DMS53 treated with DMSO at 0.1 percent for 48 hours (cell line): ENCODE measurements at regions not wholly inside any gene's neighbourhood (a gene's known extent, or its start where the extent isn't known, plus 50 kb on each side); places are given as distances from the start of the nearest gene placed in this dataset.
"Not testable (repeated sequence)": the region's sequence is repeated elsewhere in the genome, so short reads cannot be mapped to it uniquely, and the experiment has no call there.

Source experiments
- DNase-seq: peaks from one replicate; lab custom pipeline; 2025; ENCODE audit not compliant: unreplicated experiment; lab: John Stamatoyannopoulos, UW

DNA sequence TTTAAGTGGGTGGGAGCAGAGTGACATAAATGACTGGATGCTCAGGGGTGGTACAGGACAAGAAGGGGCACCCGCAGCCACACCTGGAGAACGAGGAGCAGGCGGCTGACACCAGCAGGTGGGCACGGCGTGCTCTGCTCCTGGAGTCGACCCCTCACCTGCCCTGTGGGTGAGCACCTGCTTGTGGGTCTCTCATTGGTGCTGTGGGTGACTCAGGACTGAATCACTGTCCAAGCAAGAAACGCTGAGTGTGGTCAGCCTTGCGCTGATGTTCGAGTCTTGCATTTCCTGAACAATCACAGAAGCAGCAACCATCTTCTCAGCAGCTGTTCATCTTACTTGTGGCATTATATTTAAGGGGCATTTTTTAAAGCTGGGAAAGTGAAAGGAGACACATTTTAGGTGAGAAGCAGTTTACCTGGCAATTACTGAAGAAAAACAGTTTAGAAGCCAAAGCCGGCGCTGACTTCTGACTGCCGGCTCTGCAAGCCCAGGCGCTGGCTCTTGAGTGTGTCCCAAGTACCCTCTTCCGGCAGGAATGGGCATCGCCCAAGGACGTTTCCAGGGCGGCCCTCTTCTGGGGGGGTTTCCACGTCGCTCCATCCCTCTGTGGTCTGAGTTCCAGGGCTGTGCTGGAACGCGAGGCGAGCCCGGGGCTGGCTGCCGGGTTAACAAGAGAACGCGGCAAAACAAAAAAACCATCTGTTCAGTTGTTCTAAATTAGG lies 145.2 kb upstream of the PFKP start:
- DNase-seq, result no peak

DNA sequence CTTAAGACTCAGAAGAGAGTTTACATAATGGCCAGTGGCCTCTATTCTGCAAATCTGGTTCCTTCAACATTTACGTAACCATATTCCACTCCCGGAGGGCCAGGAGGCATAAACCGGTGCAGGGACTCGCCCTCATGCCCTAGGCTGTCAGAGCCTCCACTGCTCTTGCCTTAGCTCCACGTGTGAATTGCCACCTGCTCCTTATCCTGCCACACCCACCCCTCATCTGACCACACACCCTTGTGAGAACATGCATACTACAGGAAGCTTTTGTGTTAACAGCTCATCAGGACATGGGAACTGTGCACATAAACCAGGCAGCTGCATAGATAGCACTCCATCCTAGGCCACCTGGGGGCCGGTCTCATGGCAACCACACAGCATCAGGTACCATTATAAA lies 146.7 kb upstream of the PFKP start:
- DNase-seq, result no peak

DNA sequence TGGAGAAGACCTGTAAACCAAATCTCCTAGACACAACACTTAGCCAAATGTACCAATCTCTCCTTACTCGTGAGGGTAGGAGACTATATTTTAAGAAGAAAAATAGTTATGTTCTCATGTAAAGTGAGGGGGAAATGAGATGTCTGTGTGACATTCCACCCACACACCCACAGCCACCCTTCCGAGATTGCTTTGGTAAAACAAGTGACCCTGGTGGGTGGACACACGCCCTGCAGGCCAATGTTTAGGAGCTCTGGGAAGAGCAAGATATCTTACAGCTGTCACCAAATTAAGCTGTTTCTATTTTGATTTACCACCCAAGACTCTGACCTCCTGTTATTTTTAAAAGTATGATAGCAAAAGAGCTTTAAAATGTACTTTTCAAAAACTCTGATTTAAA lies 147.2 kb upstream of the PFKP start:
- no peak for DNase-seq

DNA sequence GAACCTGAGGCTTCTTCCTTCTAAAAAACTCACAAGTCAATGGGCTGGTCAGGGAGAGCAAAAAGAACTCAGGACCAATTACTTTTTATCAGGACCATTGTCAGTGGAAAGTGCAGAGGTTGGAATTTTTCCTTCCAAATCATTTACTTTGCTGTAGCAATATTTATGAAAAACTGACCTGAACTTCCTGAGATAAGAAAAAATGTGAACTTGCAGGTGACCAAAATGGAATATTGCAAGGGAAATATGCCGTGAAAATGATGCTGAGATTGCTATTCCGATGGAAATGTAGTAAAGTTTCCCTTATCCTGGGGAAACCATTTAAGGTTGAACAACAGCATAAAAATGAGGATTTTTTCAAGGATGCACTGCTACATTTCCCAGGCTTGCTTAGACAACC lies 148.3 kb upstream of the PFKP start:
- no peak for DNase-seq

DNA sequence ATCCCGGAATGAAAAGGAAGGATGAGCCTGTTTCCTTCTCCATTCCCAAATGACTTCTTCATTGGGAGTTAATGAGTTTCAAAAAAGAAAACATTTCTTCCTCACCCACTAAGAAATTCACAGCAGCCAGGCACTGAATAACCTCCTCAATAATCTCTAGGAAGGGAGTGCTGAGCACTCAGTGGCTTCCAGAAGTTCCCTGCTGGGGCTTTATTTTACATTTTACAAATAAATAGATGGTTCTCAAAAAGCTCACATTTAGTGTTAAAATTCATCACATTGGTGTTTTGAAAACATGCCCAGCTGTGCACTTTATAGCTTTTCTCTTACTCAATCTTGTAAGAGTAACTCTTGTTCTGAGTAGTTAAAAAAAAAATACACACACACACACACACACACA lies 148.9 kb upstream of the PFKP start:
- no peak for DNase-seq

DNA sequence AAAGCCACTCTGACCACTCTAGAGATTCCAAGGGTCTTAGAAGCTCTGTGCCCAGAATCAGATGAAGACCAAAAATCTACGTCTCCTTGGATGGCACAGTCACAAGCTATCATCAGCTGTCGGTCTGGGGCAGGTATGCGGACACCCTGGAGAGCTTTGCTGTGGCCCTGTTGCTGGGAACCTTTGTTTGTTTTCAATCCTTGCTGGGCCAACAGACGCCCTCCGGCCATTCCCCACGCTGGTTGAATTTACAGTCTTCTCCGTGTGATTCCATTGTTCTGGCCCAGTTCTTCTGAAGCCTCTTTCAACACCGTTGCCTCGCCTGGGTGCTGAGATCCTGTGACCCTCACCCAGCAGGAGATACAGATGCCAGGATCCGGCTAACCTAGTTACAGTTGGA lies 149.4 kb upstream of the PFKP start:
- DNase-seq, result no peak

DNA sequence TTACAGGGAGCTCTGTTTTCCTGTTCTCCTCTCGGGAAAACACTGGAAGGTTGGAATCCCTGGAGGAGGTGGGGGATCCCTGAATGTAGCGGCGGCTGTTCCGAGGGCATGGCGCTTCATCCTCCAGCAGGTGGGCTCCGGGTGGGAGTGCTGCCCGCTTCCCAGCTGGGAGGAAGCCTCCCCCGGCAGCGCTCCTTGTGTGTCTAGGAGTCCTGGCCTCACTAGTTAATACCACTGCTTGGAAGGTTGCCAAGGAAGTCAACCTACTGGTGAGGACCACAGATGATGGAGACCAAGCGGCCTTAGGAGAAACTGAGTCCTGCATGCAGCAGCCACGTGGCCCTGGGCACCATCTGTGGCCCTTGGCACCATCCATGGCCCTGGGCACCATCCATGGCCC lies 151.9 kb upstream of the PFKP start:
- DNase-seq, result no peak

DNA sequence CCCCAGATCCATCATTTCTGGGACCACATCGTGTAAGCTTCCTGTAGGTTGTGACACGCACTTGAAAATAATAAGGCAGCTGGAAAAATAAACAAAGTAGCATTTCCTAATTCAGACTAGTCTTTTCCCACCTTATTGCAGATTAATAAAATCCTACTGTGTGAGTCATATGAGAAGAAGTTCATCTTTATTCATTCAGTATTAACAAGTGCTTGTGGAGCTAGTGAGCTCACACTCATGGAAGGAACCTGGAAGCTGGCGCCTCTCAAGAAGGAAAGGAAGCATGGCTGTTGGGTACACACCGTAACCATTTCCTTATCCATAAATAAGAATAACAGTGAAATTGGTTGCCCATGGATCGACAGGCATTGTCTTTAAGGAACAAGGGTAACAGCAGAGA lies 152.6 kb upstream of the PFKP start:
- no peak for DNase-seq

DNA sequence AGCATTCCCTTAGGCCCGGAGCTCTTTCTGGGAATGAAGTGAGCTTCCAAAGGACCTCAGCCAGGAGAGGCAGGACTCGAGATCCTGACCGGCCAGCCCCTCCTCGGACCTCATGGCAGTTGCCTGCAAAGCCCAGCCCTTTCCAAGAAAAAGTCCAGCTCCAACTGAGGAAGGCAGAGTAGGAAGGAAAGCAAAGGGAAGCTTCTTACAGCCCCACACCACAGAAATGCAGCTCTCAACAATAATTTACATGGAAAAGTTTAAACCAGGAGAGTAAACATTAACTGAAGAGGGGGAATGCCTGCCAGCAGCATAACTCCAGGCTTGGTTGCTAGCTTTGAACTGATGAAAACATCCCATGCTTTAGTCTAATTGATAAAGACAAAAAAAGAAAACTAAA lies 153.9 kb upstream of the PFKP start:
- no peak for DNase-seq

DNA sequence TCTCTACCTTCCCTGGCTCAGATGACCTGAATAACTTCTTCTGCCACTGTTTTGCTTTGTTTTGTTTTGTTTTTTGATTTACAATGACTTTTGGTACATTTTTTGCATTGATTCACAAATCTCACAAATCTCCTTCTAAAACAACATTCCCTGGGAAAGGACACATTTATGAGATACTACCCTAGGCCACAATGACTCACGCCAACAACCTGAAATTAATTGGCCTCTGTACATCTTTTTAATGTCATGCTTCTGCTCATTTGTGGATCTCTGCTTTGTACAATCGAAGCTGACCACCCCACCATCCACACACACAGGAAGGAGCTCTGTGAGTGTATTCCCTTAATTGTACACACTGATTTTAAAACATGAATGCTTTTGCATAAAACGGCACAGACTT lies 156.7 kb upstream of the PFKP start:
- DNase-seq, result no peak

DNA sequence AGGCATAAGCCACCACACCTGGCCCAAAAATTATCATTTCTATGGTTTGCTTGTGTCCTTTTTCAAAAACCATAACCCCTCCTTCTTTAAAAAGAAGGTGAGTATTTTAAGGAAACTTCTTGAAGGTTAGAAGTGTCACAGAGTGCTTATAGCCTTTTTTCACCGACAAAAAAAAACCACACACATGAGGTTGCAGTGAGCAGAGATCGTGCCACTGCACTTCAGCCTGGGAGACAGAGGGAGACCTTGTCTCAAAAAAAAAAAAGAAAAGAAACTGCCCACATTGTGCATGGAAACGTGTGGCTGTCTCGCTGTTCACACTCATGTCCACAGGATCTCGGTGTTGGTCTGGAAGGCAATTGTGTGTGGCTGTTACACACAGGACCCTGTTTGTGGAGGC lies 157.4 kb upstream of the PFKP start:
- no peak for DNase-seq

DNA sequence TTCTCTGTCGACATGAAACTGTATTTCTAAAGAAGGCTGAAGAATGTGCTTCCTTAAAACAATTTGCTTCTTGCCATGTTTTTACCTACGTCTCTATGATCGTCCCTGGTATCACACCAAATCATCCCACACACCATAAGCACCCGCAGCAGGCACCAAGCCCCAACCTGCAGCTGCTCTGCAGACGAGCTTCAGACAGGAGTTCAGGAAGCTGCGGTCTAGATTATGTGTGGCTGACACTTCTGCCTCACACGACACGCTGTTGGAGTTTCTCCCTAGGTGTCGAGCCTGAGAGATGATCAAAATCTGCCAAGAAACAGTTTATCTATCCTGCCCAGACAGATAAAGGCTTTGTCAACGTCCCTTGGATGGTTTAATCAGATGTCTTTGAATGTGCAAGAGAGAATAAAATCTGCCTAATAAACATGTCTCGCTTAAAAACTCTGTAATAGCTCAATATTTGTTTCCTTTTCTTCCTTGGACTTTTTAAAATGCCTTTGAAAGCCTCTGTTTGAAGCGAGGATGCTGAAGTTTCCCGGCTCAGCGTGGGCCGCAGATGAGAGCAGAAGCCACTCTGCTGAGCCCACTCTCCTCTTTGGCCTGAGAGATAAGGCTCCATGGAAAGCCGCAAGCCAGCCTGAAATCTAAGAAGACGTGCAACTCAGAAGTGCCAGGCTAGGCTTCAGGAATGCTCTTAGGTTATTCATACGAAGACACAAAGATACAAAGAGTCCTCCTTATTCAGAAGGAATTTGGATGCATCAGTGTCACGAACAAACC lies 158.3 kb upstream of the PFKP start:
- DNase-seq, result no peak

DNA sequence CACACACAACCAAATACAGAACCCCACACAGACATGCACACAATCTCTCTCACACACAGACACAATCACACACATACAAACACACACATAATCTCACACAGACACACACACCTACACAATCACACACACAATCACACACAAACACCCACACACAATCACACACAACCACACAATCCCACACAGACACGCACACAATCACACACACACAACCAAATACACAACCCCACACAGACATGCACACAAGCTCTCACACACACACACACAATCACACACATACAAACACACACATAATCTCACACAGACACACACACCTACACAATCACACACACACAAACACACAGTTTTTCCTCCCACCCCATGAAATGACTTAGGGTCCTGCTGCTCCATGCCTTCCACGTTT lies 160.4 kb upstream of the PFKP start:
- no peak for DNase-seq

DNA sequence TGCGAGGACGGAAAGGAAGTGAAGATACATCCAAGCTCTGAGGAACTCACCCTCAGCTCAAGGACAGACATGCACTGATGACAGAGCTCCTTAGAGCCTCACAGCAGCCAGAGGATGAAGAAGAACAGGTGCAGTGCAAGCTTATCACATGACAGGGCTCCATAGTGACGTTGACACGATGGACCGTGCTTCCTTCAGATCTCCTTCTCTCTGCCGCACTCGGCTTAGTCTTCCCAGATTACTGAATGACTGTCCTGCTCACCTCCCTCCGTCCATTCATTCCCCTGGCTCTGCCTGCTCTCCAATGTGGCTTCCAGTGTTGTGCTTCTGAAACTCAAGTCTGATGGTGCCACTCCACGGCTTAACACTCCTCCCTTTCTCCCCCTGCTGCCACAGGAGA lies 161.5 kb upstream of the PFKP start:
- no peak for DNase-seq

DNA sequence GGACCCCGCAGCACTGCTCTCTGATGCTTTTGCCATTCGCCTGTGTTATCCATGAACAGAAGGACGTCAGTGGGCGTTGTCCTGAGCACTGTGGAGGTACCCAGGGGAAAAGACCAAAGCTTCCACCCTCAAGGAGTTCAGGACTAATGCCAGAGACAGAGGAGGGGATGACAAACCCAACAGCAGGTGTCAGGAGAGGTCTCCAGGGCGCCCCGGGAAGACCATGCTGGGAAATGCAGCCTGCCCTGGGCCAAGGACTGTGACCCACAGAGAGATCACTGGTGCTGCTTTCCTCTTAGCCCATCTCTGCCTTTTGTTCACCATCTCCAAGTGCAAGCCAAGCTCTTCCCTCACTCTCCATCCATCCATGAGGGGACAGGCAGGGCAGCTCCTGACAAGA lies 166.8 kb upstream of the PFKP start:
- DNase-seq, result no peak

DNA sequence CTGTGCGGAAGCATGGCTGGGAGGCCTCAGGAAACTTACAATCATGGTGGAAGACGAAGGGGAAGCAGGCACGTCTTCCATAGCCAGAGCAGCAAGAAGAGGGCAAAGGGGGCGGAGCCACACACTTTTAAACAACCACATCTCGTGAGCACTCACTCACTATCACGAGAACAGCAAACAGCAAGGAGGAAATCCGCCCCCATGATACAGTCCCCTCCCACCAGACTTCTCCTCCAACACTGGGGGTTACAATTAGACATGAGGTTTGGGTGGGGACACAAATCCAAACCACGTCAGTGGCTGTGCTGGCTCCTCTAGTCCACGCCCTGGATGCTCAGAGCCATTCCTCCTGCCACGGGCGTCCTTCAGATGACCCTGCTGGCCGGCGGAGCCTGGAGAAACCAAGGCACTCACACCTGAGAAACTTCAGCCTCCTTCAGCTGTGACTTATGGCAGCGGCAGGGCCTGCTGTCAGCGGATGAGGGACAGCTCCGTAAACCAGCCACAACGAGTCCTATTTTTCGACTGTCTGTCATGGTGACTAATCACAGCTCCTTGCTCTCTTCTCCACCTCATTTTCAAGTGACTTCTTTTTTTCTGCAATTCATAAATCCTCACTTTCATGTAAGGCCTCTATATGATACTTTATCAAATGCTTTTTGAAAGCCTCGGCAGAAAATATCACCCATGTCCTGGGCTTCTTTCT lies 167.9 kb upstream of the PFKP start:
- no peak for DNase-seq

DNA sequence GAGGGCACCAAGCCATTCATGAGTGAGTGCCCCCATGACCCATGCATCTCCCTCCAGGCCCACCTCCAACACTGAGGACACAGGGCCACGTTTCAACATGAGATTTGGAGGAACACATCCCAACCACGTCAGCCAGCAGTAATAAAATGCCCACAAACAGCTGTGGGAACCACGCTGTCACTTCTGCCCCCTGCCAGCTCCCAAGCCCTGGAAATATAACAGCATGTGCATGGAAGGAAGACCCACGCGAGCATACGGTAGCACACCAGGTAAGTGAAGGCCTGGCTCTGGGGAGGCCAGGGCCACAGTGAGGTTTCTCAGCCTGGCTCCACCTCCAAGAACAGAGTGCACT lies 168.9 kb upstream of the PFKP start:
- DNase-seq, result no peak

DNA sequence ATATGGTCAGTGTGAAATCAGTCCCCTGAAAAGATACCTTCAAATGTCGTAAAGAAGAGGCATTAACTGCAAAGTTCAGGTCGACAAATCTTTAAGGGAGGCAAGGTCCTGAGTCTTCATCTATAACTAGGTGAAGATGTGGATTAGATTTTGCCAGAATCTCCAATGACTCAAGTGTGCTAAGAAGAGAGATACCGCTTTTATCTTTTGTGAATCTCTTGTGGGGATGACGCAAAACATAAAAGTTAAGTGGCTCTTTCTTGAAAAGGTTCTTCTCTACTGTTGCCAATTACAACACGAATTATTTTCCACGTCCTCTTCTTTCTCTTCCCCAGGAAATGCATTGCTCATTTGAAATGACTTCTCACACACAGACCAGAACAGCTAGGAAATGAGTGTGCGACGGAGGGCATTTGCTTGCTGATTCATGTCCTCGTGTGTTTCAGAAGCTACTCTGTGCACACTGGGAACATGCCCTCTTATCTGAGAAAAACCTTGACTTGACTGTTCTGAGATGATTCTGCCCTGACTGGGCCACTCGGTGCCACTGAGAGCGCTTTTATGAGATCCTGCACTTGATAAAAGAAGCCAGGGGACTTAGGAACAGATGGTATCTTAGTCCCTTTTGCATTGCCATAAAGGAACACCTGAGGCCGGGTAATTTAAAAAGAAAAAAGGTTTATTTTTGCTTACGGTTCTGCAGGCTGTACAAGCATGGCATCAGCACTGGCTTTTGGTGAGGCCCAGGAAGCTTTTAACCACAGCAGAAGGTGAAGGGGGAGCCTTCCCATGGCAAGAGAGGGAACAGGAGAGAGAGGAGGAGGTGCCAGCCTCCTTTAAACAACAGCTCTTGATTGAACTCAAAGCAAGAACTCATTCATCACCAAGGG lies 169.5 kb upstream of the PFKP start:
- no peak for DNase-seq

DNA sequence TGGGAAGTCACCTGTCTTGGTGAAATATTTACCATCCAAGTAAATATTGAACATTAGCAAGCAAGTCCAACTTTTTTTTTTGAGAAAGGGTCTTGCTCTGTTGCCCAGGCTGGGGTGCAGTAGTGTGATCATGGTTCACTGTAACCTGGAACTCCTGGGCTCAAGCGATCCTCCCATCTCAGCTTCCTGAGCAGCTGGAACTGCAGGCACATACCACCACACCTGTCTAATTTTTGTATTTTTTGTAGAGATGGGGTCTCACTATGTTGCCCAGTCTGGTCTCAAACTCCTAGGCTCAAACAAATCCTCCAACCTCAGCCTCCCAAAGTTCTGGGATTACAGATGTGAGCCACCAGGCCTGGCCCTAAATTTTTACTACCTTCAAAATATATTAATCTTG lies 171.0 kb upstream of the PFKP start:
- not testable (repeated sequence) for DNase-seq

DNA sequence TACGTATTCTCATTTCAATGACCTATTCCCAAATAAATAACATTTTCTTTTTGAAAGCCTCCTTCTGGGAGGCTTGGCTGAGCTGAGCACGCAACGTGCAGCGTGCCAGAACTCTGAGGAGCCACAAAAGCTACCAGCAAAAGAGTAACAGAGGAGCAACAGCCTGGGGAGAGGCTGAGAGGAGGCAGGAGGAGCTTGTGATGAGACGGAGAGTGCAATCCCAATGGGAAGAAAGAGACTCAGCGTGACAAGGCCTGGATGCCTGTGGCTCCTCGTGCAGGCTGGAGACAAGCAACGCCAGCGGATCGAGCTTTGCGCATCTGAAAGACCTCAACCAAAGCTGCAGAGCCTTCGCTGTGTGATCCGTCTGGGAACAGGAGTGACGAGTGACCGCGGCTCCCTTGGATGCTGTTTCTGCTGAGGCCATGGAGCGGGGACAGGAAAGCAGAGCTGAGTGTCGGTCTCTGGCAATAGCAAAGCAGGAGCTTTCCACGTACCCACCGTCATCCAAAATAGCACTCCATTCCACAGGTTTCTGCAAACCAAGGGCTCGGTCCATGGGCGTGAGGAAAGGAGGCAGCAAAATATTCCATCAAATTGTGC lies 171.7 kb upstream of the PFKP start:
- no peak for DNase-seq

DNA sequence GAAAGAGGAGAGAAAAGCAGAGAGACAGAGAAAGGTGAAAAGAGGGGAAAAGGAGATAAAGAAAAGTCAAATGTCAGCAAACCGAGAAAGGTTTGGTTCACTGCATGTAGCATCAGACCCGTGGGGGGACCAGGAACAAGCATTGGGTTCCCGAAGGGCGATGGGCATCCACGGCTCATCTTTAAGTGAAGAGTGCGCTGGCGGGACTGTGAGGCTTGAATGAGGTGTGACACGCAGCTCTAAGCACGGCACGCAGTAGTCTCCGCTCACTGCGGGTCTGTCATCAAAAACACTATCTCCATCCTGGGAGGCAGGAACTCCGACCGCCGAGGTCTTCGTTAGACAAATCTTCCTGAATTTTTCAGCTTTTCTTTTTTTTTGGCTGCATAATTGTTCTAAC lies 173.4 kb upstream of the PFKP start:
- no peak for DNase-seq
